SK-N-SH (cell line): ENCODE measurements at regions not wholly inside any gene's neighbourhood (a gene's known extent, or its start where the extent isn't known, plus 50 kb on each side); places are given as distances from the start of the nearest gene placed in this dataset.

ENCODE experiments used
- CTCF ChIA-PET: fragments of 300-600, 350-600 bp; formaldehyde crosslinking; extraction: SDS; loops from one replicate; lab custom pipeline; 2021; lab: Yijun Ruan, JAX
- POLR2A ChIA-PET: fragments of 350-600 bp; sonication (Branson Sonifier 250); formaldehyde crosslinking; extraction: SDS; loops from one replicate; lab custom pipeline; 2020; ENCODE audit warnings: antibody characterized with exemption, inconsistent platforms; lab: Yijun Ruan, JAX
- DNase-seq: peaks from one replicate; pipeline ENCODE4 v3.0.0; 2012
- H2AFZ ChIP-seq: fragments of 200-600 bp; sonication (generic); 2 replicates; pipeline ENCODE4 v1.8.1; 2016; ENCODE audit warnings: antibody characterized with exemption, mild to moderate bottlenecking, low read depth
- H3F3A ChIP-seq: fragments of 200-600 bp; sonication (generic); replicated peaks from 2 replicates; pipeline ENCODE3; 2016; ENCODE audit warnings: antibody characterized with exemption, mild to moderate bottlenecking; ENCODE audit not compliant: insufficient read depth
- H3K27ac ChIP-seq, 2 experiments: fragments of 200-500 bp in 1 of 2; fragments of 200-600 bp in 1 of 2; sonication (Bioruptor generic) in 1 of 2; sonication (generic), shearing (Covaris generic) in 1 of 2; 2 replicates each; pipeline versions ENCODE4 v1.5.1 to v1.6.1; 2014 to 2016; ENCODE audit warnings: low read depth in 2 of 2, inconsistent platforms in 1 of 2, low read length in 1 of 2, mild to moderate bottlenecking in 1 of 2, mixed read lengths in 1 of 2
- H3K27me3 ChIP-seq: fragments of 200-600 bp; sonication (generic), shearing (Covaris generic); 2 replicates; pipeline ENCODE4 v1.6.1; 2016; ENCODE audit warnings: mixed run types; ENCODE audit not compliant: insufficient read depth
- H3K36me3 ChIP-seq, 2 experiments: fragments of 200-500 bp in 1 of 2; fragments of 200-600 bp in 1 of 2; sonication (Bioruptor generic) in 1 of 2; sonication (generic) in 1 of 2; replicated peaks in 1 of 2; 2 replicates each; pipeline versions ENCODE3 to v1.5.1; 2014 to 2016; ENCODE audit warnings: low read length in 1 of 2, mild to moderate bottlenecking in 1 of 2; ENCODE audit not compliant: insufficient read depth in 2 of 2, control insufficient read depth in 1 of 2
- H3K4me1 ChIP-seq, 2 experiments: fragments of 200-500 bp in 1 of 2; fragments of 200-600 bp in 1 of 2; sonication (Bioruptor generic) in 1 of 2; sonication (generic), shearing (Covaris generic) in 1 of 2; 2 replicates each; pipeline versions ENCODE4 v1.5.1 to v1.6.1; 2014 to 2016; ENCODE audit warnings: low read depth in 1 of 2, low read length in 1 of 2, mixed run types in 1 of 2; ENCODE audit not compliant: insufficient read depth in 2 of 2, control insufficient read depth in 1 of 2
- H3K4me2 ChIP-seq: fragments of 200-600 bp; sonication (generic), shearing (Covaris generic); 2 replicates; pipeline ENCODE4 v1.6.1; 2017; ENCODE audit warnings: mixed run types
- H3K4me3 ChIP-seq, 2 experiments: fragments of 200-500 bp in 1 of 2; fragments of 200-600 bp in 1 of 2; sonication (Bioruptor generic) in 1 of 2; sonication (generic), shearing (Covaris generic) in 1 of 2; 2 replicates each; pipeline versions ENCODE4 v1.5.1 to v1.8.1; 2014 to 2016; ENCODE audit warnings: low read depth in 2 of 2, inconsistent platforms in 1 of 2, low read length in 1 of 2, mild to moderate bottlenecking in 1 of 2, mixed read lengths in 1 of 2, moderate library complexity in 1 of 2
- H3K79me2 ChIP-seq: fragments of 200-600 bp; sonication (generic); 2 replicates; pipeline ENCODE4 v1.8.1; 2017; ENCODE audit warnings: mild to moderate bottlenecking; ENCODE audit not compliant: insufficient read depth
- H3K9ac ChIP-seq: fragments of 200-600 bp; sonication (generic); 2 replicates; pipeline ENCODE4 v1.6.1; 2017; ENCODE audit warnings: mixed run types
- H3K9me2 ChIP-seq: fragments of 200-600 bp; sonication (generic); 2 replicates; pipeline ENCODE4 v1.6.1; 2017; ENCODE audit warnings: mixed run types
- H3K9me3 ChIP-seq: fragments of 200-600 bp; sonication (generic); 2 replicates; pipeline ENCODE4 v1.6.1; 2017; ENCODE audit warnings: mixed run types, mild to moderate bottlenecking, moderate library complexity
- H4K20me1 ChIP-seq: fragments of 200-600 bp; sonication (generic); 2 replicates; pipeline ENCODE4 v1.6.1; 2017; ENCODE audit warnings: mild to moderate bottlenecking, mixed run types; ENCODE audit not compliant: insufficient read depth
- CHD2 ChIP-seq: fragments of 150-350 bp; IDR thresholded peaks from 2 replicates; pipeline ENCODE4 v1.6.1; 2018; ENCODE audit warnings: low read length; ENCODE audit not compliant: partially characterized antibody
- CTCF ChIP-seq: fragments of 200-600 bp; sonication (generic); IDR thresholded peaks from 2 replicates; pipeline ENCODE4 v1.6.1; 2017; ENCODE audit warnings: antibody characterized with exemption, mild to moderate bottlenecking, moderate library complexity
- ELF1 ChIP-seq: IDR thresholded peaks from 2 replicates; pipeline ENCODE4 v1.4.0; 2012
- EP300 ChIP-seq, 2 experiments: IDR thresholded peaks; 2 replicates each; pipeline versions ENCODE4 v1.4.0 to v1.6.1; 2012; ENCODE audit warnings: borderline replicate concordance in 1 of 2, low read depth in 1 of 2, low read length in 1 of 2
- FOSL2 ChIP-seq: IDR thresholded peaks from 2 replicates; pipeline ENCODE4 v1.4.0; 2012; ENCODE audit warnings: low read depth, mild to moderate bottlenecking, moderate library complexity, borderline replicate concordance
- FOXJ3 ChIP-seq: sonication (generic); formaldehyde crosslinking; IDR thresholded peaks from 2 replicates; pipeline ENCODE4 v1.5.1; 2020; ENCODE audit warnings: mild to moderate bottlenecking, missing genetic modification reagents
- GABPA ChIP-seq: IDR thresholded peaks from 2 replicates; pipeline ENCODE4 v1.4.0; 2012; ENCODE audit warnings: low read depth, mild to moderate bottlenecking
- GATA2 ChIP-seq: sonication (generic); formaldehyde crosslinking; IDR thresholded peaks from 2 replicates; pipeline ENCODE4 v1.5.0; 2020; ENCODE audit warnings: mild to moderate bottlenecking, missing genetic modification reagents
- MXI1 ChIP-seq: IDR thresholded peaks from 2 replicates; pipeline ENCODE4 v1.6.1; 2012; ENCODE audit warnings: mild to moderate bottlenecking, low read depth, low read length, improper control_type of control experiment
- NFIC ChIP-seq: IDR thresholded peaks from 2 replicates; pipeline ENCODE4 v1.4.0; 2012; ENCODE audit warnings: borderline replicate concordance
- NRF1 ChIP-seq: IDR thresholded peaks from 2 replicates; pipeline ENCODE4 v1.6.1; 2012; ENCODE audit warnings: low read depth, mild to moderate bottlenecking, low read length
- PBX3 ChIP-seq: IDR thresholded peaks from 2 replicates; pipeline ENCODE4; 2012
- RCOR1 ChIP-seq: fragments of 150-350 bp; IDR thresholded peaks from 2 replicates; pipeline ENCODE4 v1.6.1; 2017; ENCODE audit warnings: antibody characterized with exemption, low read length
- REST ChIP-seq: IDR thresholded peaks from 2 replicates; pipeline ENCODE4 v1.6.1; 2012; ENCODE audit warnings: mild to moderate bottlenecking, low read depth, low read length, moderate library complexity
- RXRA ChIP-seq: IDR thresholded peaks from 2 replicates; pipeline ENCODE4 v1.4.0; 2012; ENCODE audit warnings: low read depth, mild to moderate bottlenecking, borderline replicate concordance
- SIN3A ChIP-seq: IDR thresholded peaks from 2 replicates; pipeline ENCODE4 v1.6.1; 2012; ENCODE audit warnings: low read depth, mild to moderate bottlenecking, low read length, moderate library complexity, borderline replicate concordance
- SMC3 ChIP-seq: IDR thresholded peaks from 2 replicates; pipeline ENCODE4 v1.6.1; 2012; ENCODE audit warnings: low read depth, low read length, improper control_type of control experiment
- TAF1 ChIP-seq: IDR thresholded peaks from 2 replicates; pipeline ENCODE4 v1.6.1; 2012; ENCODE audit warnings: low read depth, mild to moderate bottlenecking, low read length, moderate library complexity, borderline replicate concordance
- TEAD4 ChIP-seq: IDR thresholded peaks from 2 replicates; pipeline ENCODE4 v1.4.0; 2012; ENCODE audit warnings: mild to moderate bottlenecking, borderline replicate concordance; ENCODE audit not compliant: insufficient read depth
- USF1 ChIP-seq: IDR thresholded peaks from 2 replicates; pipeline ENCODE4 v1.4.0; 2012; ENCODE audit warnings: low read depth, borderline replicate concordance
- USF2 ChIP-seq: fragments of 150-350 bp; IDR thresholded peaks from 2 replicates; pipeline ENCODE4 v1.6.1; 2017; ENCODE audit warnings: antibody characterized with exemption, low read length, low read depth, borderline replicate concordance
- WGBS: methylation state at CpG from one replicate; pipeline ENCODE4 v1.1.6; 2017; ENCODE audit warnings: low lambda C conversion rate; 5-methylcytosine and 5-hydroxymethylcytosine counted together

GRCh38 chr5:153039501-153039900, 451.0 kb upstream of the GRIA1 start (continued):
- TF ChIP-seq REST, result no peak
- no peak for TF ChIP-seq GATA2 (CRISPR knock-in tag)

- DNase-seq, result no peak
- Histone ChIP-seq H3K36me3 (no peaks in the 10 kb centered on the region), H2AFZ (no peak overlapping the region), H3K27me3 (no peaks in the 10 kb centered on the region), H3K27ac (no peak overlapping the region), H3K9me3 (no peaks in the 10 kb centered on the region), H3F3A (no peaks in the 10 kb centered on the region), H3K9ac (no peak overlapping the region), H3K4me1 (no peaks in the 10 kb centered on the region), H3K4me2 (no peak overlapping the region), H3K9me2 (no peaks in the 10 kb centered on the region), H3K79me2 (no peaks in the 10 kb centered on the region), H4K20me1 (no peaks in the 10 kb centered on the region), H3K4me3 (no peak overlapping the region)
- 0% methylated on average over 1 of the region's 1 CpG for WGBS
- ChIA-PET CTCF (no interaction called here), POLR2A (no interaction called here)
- TF ChIP-seq FOXJ3 (CRISPR knock-in tag), result no peak
- no peak for TF ChIP-seq NRF1
- TF ChIP-seq EP300 (IDR thresholded peaks at IDR 0.05; ENCODE audit: borderline replicate concordance in 1 of 2, low read depth in 1 of 2, low read length in 1 of 2), result no peak
- no peak for TF ChIP-seq CTCF
- TF ChIP-seq RXRA, result no peak
- TF ChIP-seq RCOR1, result no peak
- no peak for TF ChIP-seq PBX3
- no peak for TF ChIP-seq USF2
- no peak for TF ChIP-seq TAF1
- no peak for TF ChIP-seq SMC3
- TF ChIP-seq SIN3A, result no peak
- TF ChIP-seq TEAD4, result no peak
- no peak for TF ChIP-seq GABPA
- no peak for TF ChIP-seq NFIC
- no peak for TF ChIP-seq CHD2
- no peak for TF ChIP-seq ELF1
- no peak for TF ChIP-seq MXI1
- TF ChIP-seq USF1, result no peak
- no peak for TF ChIP-seq FOSL2
These were observed 446.6 kb upstream of the GRIA1 start for GRCh38 chr5:153043886-153044285.
